IMR-90 (cell line): ENCODE measurements at regions not wholly inside any gene's neighbourhood (a gene's known extent, or its start where the extent isn't known, plus 50 kb on each side); places are given as distances from the start of the nearest gene placed in this dataset.

ENCODE experiments used
- ATAC-seq: fragments of 200-7000 bp; cut with Tn5 transposase; 2 replicates; pipeline ENCODE4 v1.9.1; 2020; ENCODE audit warnings: low read depth, mild to moderate bottlenecking, moderate library complexity
- BruUV-seq: library from RNA; stranded (reverse); fragments of 400-500 nt; replicated peaks from 2 replicates; lab custom pipeline; 2021; lab: Mats Ljungman, UMichigan
- CTCF ChIA-PET: fragments of 300-600 bp; formaldehyde crosslinking; extraction: SDS; loops from one replicate; lab custom pipeline; 2021; ENCODE audit warnings: antibody characterized with exemption; lab: Yijun Ruan, JAX
- POLR2A ChIA-PET: fragments of 300-600 bp; sonication (Branson Sonifier 250); formaldehyde crosslinking; loops from one replicate; lab custom pipeline; 2022; ENCODE audit warnings: antibody characterized with exemption; ENCODE audit not compliant: unreplicated experiment; lab: Charles Lee
- DNase-seq: peaks from one replicate; pipeline ENCODE4 v3.0.0; 2013
- H2AFZ ChIP-seq: replicated peaks from 2 replicates; pipeline ENCODE3; 2013; ENCODE audit warnings: low read length, mild to moderate bottlenecking; ENCODE audit not compliant: poor library complexity
- H2AK5ac ChIP-seq: 2 replicates; pipeline ENCODE4 v1.6.1; 2013; ENCODE audit warnings: low read depth, low read length, inconsistent platforms
- H2AK9ac ChIP-seq: replicated peaks from 2 replicates; pipeline ENCODE3; 2013; ENCODE audit warnings: mild to moderate bottlenecking, low read depth, low read length, moderate library complexity; ENCODE audit not compliant: poor library complexity
- H2BK120ac ChIP-seq: 2 replicates; pipeline ENCODE4 v1.6.1; 2013; ENCODE audit warnings: low read depth, low read length, inconsistent platforms
- H2BK15ac ChIP-seq: 3 replicates; pipeline ENCODE4 v1.6.1; 2013; ENCODE audit warnings: low read depth, low read length, inconsistent platforms
- H2BK20ac ChIP-seq: 2 replicates; pipeline ENCODE4 v1.6.1; 2013; ENCODE audit warnings: low read depth, mild to moderate bottlenecking, inconsistent platforms, low read length, moderate library complexity
- H2BK5ac ChIP-seq: 2 replicates; pipeline ENCODE4 v1.6.1; 2013; ENCODE audit warnings: mild to moderate bottlenecking, low read depth, low read length, inconsistent platforms; ENCODE audit not compliant: poor library complexity, severe bottlenecking
- H3K14ac ChIP-seq: replicated peaks from 2 replicates; pipeline ENCODE4 v1.6.1; 2013; ENCODE audit warnings: low read depth, low read length, inconsistent platforms
- H3K18ac ChIP-seq: 2 replicates; pipeline ENCODE4 v1.6.1; 2013; ENCODE audit warnings: low read depth, low read length, control low read depth
- H3K23ac ChIP-seq: 2 replicates; pipeline ENCODE4 v1.6.1; 2013; ENCODE audit warnings: low read depth, low read length, inconsistent platforms
- H3K27ac ChIP-seq: 2 replicates; pipeline ENCODE4 v1.5.1; 2013; ENCODE audit warnings: mild to moderate bottlenecking, control low read depth, low read length; ENCODE audit not compliant: insufficient read depth
- H3K27me3 ChIP-seq: 2 replicates; pipeline ENCODE4 v1.6.1; 2013; ENCODE audit warnings: low read length; ENCODE audit not compliant: control insufficient read depth, insufficient read depth
- H3K36me3 ChIP-seq: 2 replicates; pipeline ENCODE4 v1.6.1; 2013; ENCODE audit warnings: low read length, mixed read lengths; ENCODE audit not compliant: control insufficient read depth, insufficient read depth
- H3K4ac ChIP-seq: 2 replicates; pipeline ENCODE4 v1.6.1; 2013; ENCODE audit warnings: low read depth, low read length, inconsistent platforms
- H3K4me1 ChIP-seq: 2 replicates; pipeline ENCODE4 v1.6.1; 2013; ENCODE audit warnings: low read length, mixed read lengths; ENCODE audit not compliant: control insufficient read depth, insufficient read depth
- H3K4me2 ChIP-seq: 2 replicates; pipeline ENCODE4 v1.6.1; 2013; ENCODE audit warnings: low read depth, mild to moderate bottlenecking, control low read depth, low read length, moderate library complexity
- H3K4me3 ChIP-seq: 2 replicates; pipeline ENCODE4 v1.5.1; 2013; ENCODE audit warnings: low read depth, mild to moderate bottlenecking, control low read depth, low read length, moderate library complexity; ENCODE audit not compliant: insufficient read depth
- H3K56ac ChIP-seq: 2 replicates; pipeline ENCODE4 v1.6.1; 2013; ENCODE audit warnings: low read length, inconsistent platforms; ENCODE audit not compliant: insufficient read depth; ENCODE audit errors: extremely low read depth
- H3K79me1 ChIP-seq, 2 experiments: 2 replicates each; pipeline ENCODE4 v1.6.1; 2013; ENCODE audit warnings: low read length in 2 of 2, inconsistent platforms in 1 of 2, low read depth in 1 of 2
- H3K9ac ChIP-seq: 2 replicates; pipeline ENCODE4 v1.6.1; 2013; ENCODE audit warnings: low read depth, low read length, control low read depth
- H3K9me1 ChIP-seq: 2 replicates; pipeline ENCODE4 v1.6.1; 2013; ENCODE audit warnings: low read length, inconsistent platforms; ENCODE audit not compliant: insufficient read depth
- H3K9me3 ChIP-seq: 2 replicates; pipeline ENCODE4 v1.6.1; 2013; ENCODE audit warnings: low read length; ENCODE audit not compliant: control insufficient read depth, insufficient read depth
- H4K20me1 ChIP-seq: 2 replicates; pipeline ENCODE4 v1.6.1; 2013; ENCODE audit warnings: low read length, inconsistent platforms; ENCODE audit not compliant: insufficient read depth
- H4K5ac ChIP-seq: 2 replicates; pipeline ENCODE4 v1.6.1; 2013; ENCODE audit warnings: mild to moderate bottlenecking, low read depth, low read length, control low read depth
- H4K8ac ChIP-seq, 2 experiments: 2 replicates each; pipeline ENCODE4 v1.6.1; 2013; ENCODE audit warnings: low read depth in 2 of 2, low read length in 2 of 2, control low read depth in 1 of 2, inconsistent platforms in 1 of 2
- H4K91ac ChIP-seq: 2 replicates; pipeline ENCODE4 v1.6.1; 2013; ENCODE audit warnings: low read depth, low read length, inconsistent platforms; ENCODE audit not compliant: insufficient read depth
- BHLHE40 ChIP-seq: fragments of 150-350 bp; IDR thresholded peaks from 2 replicates; pipeline ENCODE4 v1.6.1; 2016; ENCODE audit warnings: mild to moderate bottlenecking, low read depth, low read length
- CEBPB ChIP-seq: IDR thresholded peaks from 2 replicates; pipeline ENCODE4 v1.6.1; 2012; ENCODE audit warnings: low read depth, low read length, improper control_type of control experiment
- CHD1 ChIP-seq: IDR thresholded peaks from 2 replicates; pipeline ENCODE4 v1.6.1; 2012; ENCODE audit warnings: low read depth, low read length, improper control_type of control experiment
- FOS ChIP-seq: fragments of 150-350 bp; IDR thresholded peaks from 2 replicates; pipeline ENCODE4 v1.6.1; 2016; ENCODE audit warnings: low read depth, low read length
- MAFK ChIP-seq: IDR thresholded peaks from 2 replicates; pipeline ENCODE4 v1.6.1; 2012; ENCODE audit warnings: low read depth, low read length, improper control_type of control experiment
- MXI1 ChIP-seq: IDR thresholded peaks from 2 replicates; pipeline ENCODE4 v1.6.1; 2012; ENCODE audit warnings: low read depth, mild to moderate bottlenecking, low read length, moderate library complexity, borderline replicate concordance
- NFE2L2 ChIP-seq: fragments of 150-350 bp; IDR thresholded peaks from 2 replicates; pipeline ENCODE4 v1.6.1; 2016; ENCODE audit warnings: low read depth, mild to moderate bottlenecking, low read length
- POLR2A ChIP-seq: IDR thresholded peaks from 2 replicates; pipeline ENCODE4 v1.6.1; 2012; ENCODE audit warnings: mild to moderate bottlenecking, low read depth, low read length
- RAD21 ChIP-seq: IDR thresholded peaks from 2 replicates; pipeline ENCODE4 v1.6.1; 2012; ENCODE audit warnings: low read length, improper control_type of control experiment
- RFX5 ChIP-seq: IDR thresholded peaks from 2 replicates; pipeline ENCODE4 v1.8.0; 2012; ENCODE audit warnings: low read depth, mild to moderate bottlenecking, low read length, moderate library complexity
- whole genome bisulfite sequencing, 2 experiments: methylation state at CpG; one replicate each; pipeline versions ENCODE4 v1.1.5 to v1.1.7; 2013; ENCODE audit warnings: missing lambda C conversion rate in 2 of 2; ENCODE audit not compliant: insufficient read length in 1 of 2; ENCODE audit errors: extremely low coverage in 2 of 2; 5-methylcytosine and 5-hydroxymethylcytosine counted together
- dilution Hi-C: fragments of 300-500 bp; cut with HindIII; formaldehyde crosslinking; loops from one replicate; pipeline ENCODE4 v1.14.3; 2018; ENCODE audit warnings: low sequenced_read_pairs; ENCODE audit not compliant: unreplicated experiment
- in situ Hi-C: fragments of 300-500 bp; cut with MboI; formaldehyde crosslinking; loops from 3 replicates; pipeline ENCODE4 v1.14.3; 2019; ENCODE audit warnings: low sequenced_read_pairs, inconsistent platforms, mixed read lengths
- intact Hi-C: fragments of 100-400 bp; cut with micrococcal nuclease; formaldehyde crosslinking; loops from 2 replicates; pipeline ENCODE4 v1.10.0; 2022
- TF ChIP-seq, protein P1 (sequence below): fragments of 150-350 bp; IDR thresholded peaks from 2 replicates; pipeline ENCODE4 v1.6.1; 2017; ENCODE audit warnings: mild to moderate bottlenecking, antibody characterized with exemption, low read length, low read depth
- TF ChIP-seq, protein P2 (sequence below): conservative IDR thresholded peaks from 2 replicates; pipeline ENCODE4 v1.5.1; 2012; ENCODE audit warnings: mild to moderate bottlenecking, low read depth, low read length, improper control_type of control experiment

GRCh38 chr6:14787250-14787649 lies 458.6 kb upstream of the JARID2 start:
- no peaks in the 10 kb centered on the region for H3K79me1 ChIP-seq
- H3K9ac ChIP-seq, result 0 out of 2 replicates have a peak overlapping the region, but pooled peaks have one; percentile 3
- no peak for ATAC-seq
- H3K14ac ChIP-seq, result 0 out of 2 replicates have a peak overlapping the region, but pooled peaks have one; percentile 19
- DNase-seq, result no peak
- no peak overlapping the region; the same call in 1 of the 2 replicates for H3K18ac ChIP-seq
- H2BK5ac ChIP-seq, result no peak overlapping the region
- H4K8ac ChIP-seq, result no peak overlapping the region
- intact Hi-C loops, result no loop called here
- H4K5ac ChIP-seq, result no peak overlapping the region
- H3K4me1 ChIP-seq, result peaks cover 2% of the 10 kb centered on the region; the same call in 1 of the 2 replicates
- H3K23ac ChIP-seq, result no peak overlapping the region
- in situ Hi-C loops, result no loop called here
- peaks cover 4% of the 10 kb centered on the region; the same call in 1 of the 2 replicates for H3K9me1 ChIP-seq
- H3K36me3 ChIP-seq, result no peaks in the 10 kb centered on the region
- no peak overlapping the region for H3K4me3 ChIP-seq
- H2BK120ac ChIP-seq, result no peak overlapping the region
- no peak overlapping the region for H3K4ac ChIP-seq
- no peak overlapping the region for H2AFZ ChIP-seq
- H2BK20ac ChIP-seq, result no peak overlapping the region
- dilution Hi-C loops, result no loop called here
- BruUV-seq, result no TSS peak
- TF ChIP-seq MXI1 (no peak), RFX5 (no peak), FOS (no peak), CEBPB (no peak), MAFK (no peak), RAD21 (no peak), BHLHE40 (no peak), CHD1 (no peak), NFE2L2 (no peak), POLR2A (no peak)
- TF ChIP-seq, protein P1, sequence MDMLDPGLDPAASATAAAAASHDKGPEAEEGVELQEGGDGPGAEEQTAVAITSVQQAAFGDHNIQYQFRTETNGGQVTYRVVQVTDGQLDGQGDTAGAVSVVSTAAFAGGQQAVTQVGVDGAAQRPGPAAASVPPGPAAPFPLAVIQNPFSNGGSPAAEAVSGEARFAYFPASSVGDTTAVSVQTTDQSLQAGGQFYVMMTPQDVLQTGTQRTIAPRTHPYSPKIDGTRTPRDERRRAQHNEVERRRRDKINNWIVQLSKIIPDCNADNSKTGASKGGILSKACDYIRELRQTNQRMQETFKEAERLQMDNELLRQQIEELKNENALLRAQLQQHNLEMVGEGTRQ, result no peak
- TF ChIP-seq, protein P2, sequence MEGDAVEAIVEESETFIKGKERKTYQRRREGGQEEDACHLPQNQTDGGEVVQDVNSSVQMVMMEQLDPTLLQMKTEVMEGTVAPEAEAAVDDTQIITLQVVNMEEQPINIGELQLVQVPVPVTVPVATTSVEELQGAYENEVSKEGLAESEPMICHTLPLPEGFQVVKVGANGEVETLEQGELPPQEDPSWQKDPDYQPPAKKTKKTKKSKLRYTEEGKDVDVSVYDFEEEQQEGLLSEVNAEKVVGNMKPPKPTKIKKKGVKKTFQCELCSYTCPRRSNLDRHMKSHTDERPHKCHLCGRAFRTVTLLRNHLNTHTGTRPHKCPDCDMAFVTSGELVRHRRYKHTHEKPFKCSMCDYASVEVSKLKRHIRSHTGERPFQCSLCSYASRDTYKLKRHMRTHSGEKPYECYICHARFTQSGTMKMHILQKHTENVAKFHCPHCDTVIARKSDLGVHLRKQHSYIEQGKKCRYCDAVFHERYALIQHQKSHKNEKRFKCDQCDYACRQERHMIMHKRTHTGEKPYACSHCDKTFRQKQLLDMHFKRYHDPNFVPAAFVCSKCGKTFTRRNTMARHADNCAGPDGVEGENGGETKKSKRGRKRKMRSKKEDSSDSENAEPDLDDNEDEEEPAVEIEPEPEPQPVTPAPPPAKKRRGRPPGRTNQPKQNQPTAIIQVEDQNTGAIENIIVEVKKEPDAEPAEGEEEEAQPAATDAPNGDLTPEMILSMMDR, result no peak
- POLR2A ChIA-PET, result no interaction called here
- H3K27me3 ChIP-seq, result no peaks in the 10 kb centered on the region
- no peak overlapping the region for H4K91ac ChIP-seq
- no CpG with 5 or more reads among the region's 2 CpGs for WGBS, 2 experiments
- CTCF ChIA-PET, result no interaction called here
- no peaks in the 10 kb centered on the region for H4K20me1 ChIP-seq
- H3K27ac ChIP-seq, result no peak overlapping the region
- no peak overlapping the region for H3K4me2 ChIP-seq
- no peaks in the 10 kb centered on the region for H3K9me3 ChIP-seq
- H2AK5ac ChIP-seq, result no peak overlapping the region
- H3K56ac ChIP-seq, result no peak overlapping the region
- H2BK15ac ChIP-seq, result no peak overlapping the region
- no peak overlapping the region for H2AK9ac ChIP-seq
